ENCODE measurements at regions not wholly inside any gene's neighbourhood (a gene's known extent, or its start where the extent isn't known, plus 50 kb on each side); places are given as distances from the start of the nearest gene placed in this dataset.

DNA sequence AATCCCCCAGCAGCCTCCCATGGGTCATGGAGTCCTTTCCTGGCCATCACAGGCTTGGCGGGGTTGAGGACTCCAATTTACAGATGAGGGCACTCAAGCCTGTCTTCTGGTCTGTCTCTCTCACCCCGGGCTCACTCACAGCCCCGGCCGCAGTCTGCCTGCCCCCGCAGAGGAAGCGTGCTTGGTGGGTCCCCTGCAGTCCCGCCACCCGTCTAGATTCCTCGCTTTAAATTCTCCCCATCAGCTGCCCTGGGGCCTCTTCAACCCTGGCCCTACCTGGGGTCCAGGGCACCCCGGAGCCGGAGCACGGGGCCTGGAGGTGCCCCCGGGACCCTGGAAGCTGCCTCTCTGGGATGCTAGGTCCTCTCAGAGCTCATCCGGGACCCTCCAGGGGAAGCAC is 92.9 kb downstream of the ENGASE start:
- Histone ChIP-seq H3K4me1 (no peaks in the 10 kb centered on the region), H3K27ac (no peak overlapping the region), H3K36me3 (no peaks in the 10 kb centered on the region), H3K9me3 (no peaks in the 10 kb centered on the region), H3K27me3 (peaks cover 80% of the 10 kb centered on the region), H3K4me3 (no peak overlapping the region)
- no CpG with 5 or more reads among the region's 14 CpGs for WGBS, 2 donors (ENCODE audit: low coverage in 1 of 2)
- no peak for ATAC-seq
- TF ChIP-seq EP300 (IDR thresholded peaks at IDR 0.05) (no peak), CTCF (IDR thresholded peaks at IDR 0.05) (no peak), POLR2A (IDR thresholded peaks at IDR 0.05) (no peak), POLR2AphosphoS5 (IDR thresholded peaks at IDR 0.05) (no peak)

GRCh38 chr17:79165756-79166473 is 91.3 kb downstream of the ENGASE start:
- TF ChIP-seq CTCF (IDR thresholded peaks at IDR 0.05) (no peak), EP300 (IDR thresholded peaks at IDR 0.05) (no peak), POLR2AphosphoS5 (IDR thresholded peaks at IDR 0.05) (no peak), POLR2A (IDR thresholded peaks at IDR 0.05) (no peak)
- Histone ChIP-seq H3K27ac (no peak overlapping the region), H3K9me3 (no peaks in the 10 kb centered on the region), H3K4me1 (no peaks in the 10 kb centered on the region), H3K4me3 (no peak overlapping the region), H3K27me3 (peaks cover 79% of the 10 kb centered on the region), H3K36me3 (no peaks in the 10 kb centered on the region)
- no peak for ATAC-seq
- no CpG with 5 or more reads among the region's 24 CpGs for WGBS, 2 donors (ENCODE audit: low coverage in 1 of 2)

GRCh38 chr17:79164913-79165695 is 90.5 kb downstream of the ENGASE start:
- Histone ChIP-seq H3K4me1 (no peaks in the 10 kb centered on the region), H3K27ac (no peak overlapping the region), H3K36me3 (no peaks in the 10 kb centered on the region), H3K9me3 (no peaks in the 10 kb centered on the region), H3K27me3 (peaks cover 77% of the 10 kb centered on the region), H3K4me3 (no peak overlapping the region)
- no peak for ATAC-seq
- 0 to 30% methylated on average over 1 to 4 of the region's 21 CpGs for WGBS, 2 donors (ENCODE audit: low coverage in 1 of 2)
- TF ChIP-seq POLR2A (IDR thresholded peaks at IDR 0.05), result no peak

- Histone ChIP-seq H3K4me3 (no peak overlapping the region), H3K27me3 (peaks cover 82% of the 10 kb centered on the region), H3K4me1 (no peaks in the 10 kb centered on the region), H3K27ac (no peak overlapping the region), H3K9me3 (no peaks in the 10 kb centered on the region), H3K36me3 (no peaks in the 10 kb centered on the region)
- no peak for ATAC-seq
- WGBS, 2 donors (ENCODE audit: low coverage in 1 of 2), result no CpG with 5 or more reads among the region's 16 CpGs
- TF ChIP-seq POLR2A (IDR thresholded peaks at IDR 0.05) (no peak), CTCF (IDR thresholded peaks at IDR 0.05) (no peak), EP300 (IDR thresholded peaks at IDR 0.05) (no peak), POLR2AphosphoS5 (IDR thresholded peaks at IDR 0.05) (no peak)
Observed at GRCh38 chr17:79164408-79164807, 89.8 kb downstream of the ENGASE start.

GRCh38 chr17:79163071-79163470 is 88.4 kb downstream of the ENGASE start:
- WGBS, 2 donors (ENCODE audit: low coverage in 1 of 2), result 0 to 74% methylated on average over 1 to 3 of the region's 12 CpGs
- Histone ChIP-seq H3K36me3 (no peaks in the 10 kb centered on the region), H3K4me1 (no peaks in the 10 kb centered on the region), H3K27ac (no peak overlapping the region), H3K9me3 (no peaks in the 10 kb centered on the region), H3K4me3 (no peak overlapping the region), H3K27me3 (peaks cover 80% of the 10 kb centered on the region)
- no peak for TF ChIP-seq CTCF (IDR thresholded peaks at IDR 0.05)
- no peak for TF ChIP-seq POLR2AphosphoS5 (IDR thresholded peaks at IDR 0.05)
- no peak for TF ChIP-seq POLR2A (IDR thresholded peaks at IDR 0.05)
- TF ChIP-seq EP300 (IDR thresholded peaks at IDR 0.05), result no peak
- ATAC-seq, result no peak
